CD14-positive monocyte (primary cell): ENCODE measurements at regions not wholly inside any gene's neighbourhood (a gene's known extent, or its start where the extent isn't known, plus 50 kb on each side); places are given as distances from the start of the nearest gene placed in this dataset.

ENCODE experiments used
- DNase-seq, 3 donors: peaks; one replicate each; pipeline ENCODE4 v3.0.0-alpha.2; 2011 to 2022
- H2AFZ ChIP-seq: 2 replicates; pipeline ENCODE4 v1.6.0; 2012; ENCODE audit warnings: mild to moderate bottlenecking, low read depth, low read length, inconsistent platforms; ENCODE audit not compliant: insufficient read depth, poor library complexity, severe bottlenecking
- H3K27ac ChIP-seq, 2 donors: 1 replicate in 1 of 2; 2 replicates in 1 of 2; pipeline ENCODE4 v1.5.1; 2012 to 2013; ENCODE audit warnings: low read length in 2 of 2, control low read depth in 1 of 2, inconsistent platforms in 1 of 2, low read depth in 1 of 2, mild to moderate bottlenecking in 1 of 2
- H3K27me3 ChIP-seq, 2 donors: one replicate each; pipeline versions ENCODE4 v1.6.0 to v1.6.1; 2011 to 2013; ENCODE audit warnings: low read length in 2 of 2; ENCODE audit not compliant: control insufficient read depth in 2 of 2, insufficient read depth in 2 of 2
- H3K36me3 ChIP-seq, 2 donors: replicated peaks in 1 of 2; 1 replicate in 1 of 2; 2 replicates in 1 of 2; pipeline versions ENCODE4 v1.5.1 to v1.6.1; 2012 to 2013; ENCODE audit warnings: low read length in 2 of 2, control low read depth in 1 of 2, inconsistent platforms in 1 of 2, mild to moderate bottlenecking in 1 of 2; ENCODE audit not compliant: insufficient read depth in 2 of 2, control insufficient read depth in 1 of 2
- H3K4me1 ChIP-seq, 2 donors: 1 replicate in 1 of 2; 2 replicates in 1 of 2; pipeline versions ENCODE4 v1.5.1 to v1.6.1; 2012 to 2013; ENCODE audit warnings: low read length in 2 of 2, control low read depth in 1 of 2, inconsistent platforms in 1 of 2, mild to moderate bottlenecking in 1 of 2, moderate library complexity in 1 of 2; ENCODE audit not compliant: insufficient read depth in 2 of 2, control insufficient read depth in 1 of 2
- H3K4me2 ChIP-seq: replicated peaks from 2 replicates; pipeline ENCODE3; 2012; ENCODE audit warnings: low read length, moderate library complexity, mild to moderate bottlenecking; ENCODE audit not compliant: poor library complexity, severe bottlenecking; ENCODE audit errors: extremely low read depth
- H3K4me3 ChIP-seq, 3 experiments: fragments of 200-600 bp in 1 of 3; sonication (generic) in 1 of 3; replicated peaks in 1 of 3; 1 replicate in 2 of 3; 2 replicates in 1 of 3; pipeline ENCODE4 v1.5.1; 2011 to 2013; ENCODE audit warnings: low read length in 3 of 3, mild to moderate bottlenecking in 3 of 3, control low read depth in 2 of 3, low read depth in 2 of 3, inconsistent platforms in 1 of 3, moderate library complexity in 1 of 3
- H3K79me2 ChIP-seq: 2 replicates; pipeline ENCODE4 v1.6.0; 2012; ENCODE audit warnings: mild to moderate bottlenecking, control low read depth, inconsistent platforms, low read length, moderate library complexity; ENCODE audit not compliant: insufficient read depth
- H3K9ac ChIP-seq: 2 replicates; pipeline ENCODE4 v1.6.0; 2017; ENCODE audit warnings: low read length, mild to moderate bottlenecking; ENCODE audit not compliant: insufficient read depth, poor library complexity, severe bottlenecking
- H3K9me3 ChIP-seq, 2 donors: replicated peaks in 1 of 2; 1 replicate in 1 of 2; 2 replicates in 1 of 2; pipeline versions ENCODE4 v1.5.1 to v1.6.1; 2012 to 2013; ENCODE audit warnings: low read length in 2 of 2, control low read depth in 1 of 2; ENCODE audit not compliant: control insufficient read depth in 1 of 2, insufficient read depth in 1 of 2
- H4K20me1 ChIP-seq: 2 replicates; pipeline ENCODE4 v1.6.0; 2012; ENCODE audit warnings: mild to moderate bottlenecking, low read length, control low read depth, moderate library complexity; ENCODE audit not compliant: insufficient read depth
- H3K27ac Mint-ChIP-seq, 7 donors: one replicate each; pipeline ENCODE4 v1.8.0; 2020; ENCODE audit warnings: mild to moderate bottlenecking in 7 of 7, mixed read lengths in 7 of 7, moderate library complexity in 6 of 7, inconsistent platforms in 2 of 7
- H3K27me3 Mint-ChIP-seq, 3 donors: one replicate each; pipeline ENCODE4 v1.8.0; 2021 to 2022; ENCODE audit warnings: low read depth in 3 of 3, mild to moderate bottlenecking in 3 of 3, mixed read lengths in 3 of 3, moderate library complexity in 3 of 3, inconsistent platforms in 1 of 3
- H3K36me3 Mint-ChIP-seq, 2 donors: one replicate each; pipeline ENCODE4 v1.8.0; 2020; ENCODE audit warnings: mixed read lengths in 2 of 2, inconsistent platforms in 1 of 2, mild to moderate bottlenecking in 1 of 2
- H3K4me1 Mint-ChIP-seq: one replicate; pipeline ENCODE4 v1.8.0; 2020; ENCODE audit warnings: mild to moderate bottlenecking, mixed read lengths
- H3K4me3 Mint-ChIP-seq, 2 donors: one replicate each; pipeline ENCODE4 v1.8.0; 2020; ENCODE audit warnings: mild to moderate bottlenecking in 2 of 2, mixed read lengths in 2 of 2, moderate library complexity in 1 of 2
- H3K9me3 Mint-ChIP-seq, 7 donors: one replicate each; pipeline ENCODE4 v1.8.0; 2020 to 2022; ENCODE audit warnings: mixed read lengths in 7 of 7, mild to moderate bottlenecking in 6 of 7, moderate library complexity in 6 of 7, inconsistent platforms in 2 of 7
- WGBS: methylation state at CpG from one replicate; pipeline ENCODE4 v1.1.5; 2013; ENCODE audit warnings: missing lambda C conversion rate; ENCODE audit not compliant: insufficient coverage; 5-methylcytosine and 5-hydroxymethylcytosine counted together
- intact Hi-C, 2 donors: fragments of 100-400 bp; cut with micrococcal nuclease; formaldehyde crosslinking; loops; one replicate each; pipeline versions ENCODE4 v1.15.0 to v1.15.1; 2023
- TF ChIP-seq, protein P1 (sequence below): fragments of 200-600 bp; IDR thresholded peaks from one replicate; pipeline ENCODE4 v1.8.0; 2022; ENCODE audit warnings: antibody characterized with exemption, mild to moderate bottlenecking

DNA sequence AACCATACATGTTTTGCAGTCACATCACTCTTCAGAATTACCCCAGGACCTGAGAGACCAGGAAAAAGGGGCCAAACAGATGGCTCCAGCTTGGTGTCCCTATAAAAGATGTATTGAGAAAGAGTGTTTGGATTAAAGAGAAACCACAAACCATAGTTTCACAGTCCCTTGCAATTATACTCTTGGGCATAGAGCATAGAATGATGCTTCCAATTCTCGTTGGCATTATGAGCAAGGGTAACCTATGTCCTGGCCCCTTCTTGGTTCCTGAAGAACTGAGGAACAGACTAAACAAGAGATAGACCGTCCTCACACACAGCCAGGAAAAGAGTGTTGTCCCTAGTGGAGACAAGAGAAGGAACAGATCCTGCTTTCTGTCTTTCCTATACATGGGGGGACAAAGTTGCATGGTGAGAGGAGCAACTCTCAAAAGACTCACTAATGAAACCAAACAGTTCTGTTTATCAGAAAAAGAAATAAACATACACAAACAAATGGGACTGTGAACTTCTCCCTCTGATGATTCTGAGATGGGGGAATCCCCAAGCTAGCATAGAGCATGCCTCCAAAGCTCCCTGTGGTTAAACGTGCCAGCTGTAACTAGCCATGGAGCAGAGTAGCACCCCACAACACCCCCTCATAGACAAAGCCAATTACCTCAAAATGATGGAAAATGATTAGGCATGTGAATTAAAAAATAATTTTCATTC lies 908.6 kb downstream of the NTRK3 start:
- 43% methylated on average over 1 of the region's 3 CpGs for WGBS
- no peak overlapping the region for H3K27ac Mint-ChIP-seq

DNA sequence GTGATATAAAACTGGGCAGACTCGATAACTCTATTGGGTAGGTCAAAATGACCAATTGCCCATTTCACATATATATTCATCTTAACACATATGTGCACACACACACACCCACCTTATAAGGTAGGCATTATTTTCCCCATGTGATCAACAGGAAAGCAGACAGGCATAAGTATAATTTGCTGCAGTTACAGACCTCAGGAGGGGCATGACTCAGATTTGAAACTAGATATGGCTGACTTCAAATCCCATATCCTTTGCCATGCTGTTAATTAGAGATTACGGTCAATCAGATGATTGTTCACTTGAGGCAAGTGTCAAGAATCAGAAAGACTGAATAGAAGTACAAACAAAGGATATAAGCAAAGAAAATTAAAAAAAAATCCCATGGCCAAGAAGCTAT lies 910.6 kb downstream of the NTRK3 start:
- Histone ChIP-seq H3K27me3 (no peaks in the 10 kb centered on the region), H3K4me3 (no peak overlapping the region), H3K36me3 (no peaks in the 10 kb centered on the region), H3K4me2 (no peak overlapping the region), H3K79me2 (no peaks in the 10 kb centered on the region), H3K9ac (no peak overlapping the region), H4K20me1 (no peaks in the 10 kb centered on the region), H3K9me3 (peaks cover 0 to 5% of the 10 kb centered on the region in 2 donors), H3K4me1 (no peaks in the 10 kb centered on the region), H2AFZ (no peak overlapping the region), H3K27ac (no peak overlapping the region)
- Mint-ChIP-seq H3K27me3 (peaks cover 0 to 1% (median 0%) of the 10 kb centered on the region in 3 donors), H3K27ac (no peak overlapping the region), H3K4me3 (no peak overlapping the region), H3K36me3 (no peaks in the 10 kb centered on the region), H3K4me1 (no peaks in the 10 kb centered on the region), H3K9me3 (peaks cover 0 to 14% (median 3%) of the 10 kb centered on the region in 7 donors)
- TF ChIP-seq, protein P1, sequence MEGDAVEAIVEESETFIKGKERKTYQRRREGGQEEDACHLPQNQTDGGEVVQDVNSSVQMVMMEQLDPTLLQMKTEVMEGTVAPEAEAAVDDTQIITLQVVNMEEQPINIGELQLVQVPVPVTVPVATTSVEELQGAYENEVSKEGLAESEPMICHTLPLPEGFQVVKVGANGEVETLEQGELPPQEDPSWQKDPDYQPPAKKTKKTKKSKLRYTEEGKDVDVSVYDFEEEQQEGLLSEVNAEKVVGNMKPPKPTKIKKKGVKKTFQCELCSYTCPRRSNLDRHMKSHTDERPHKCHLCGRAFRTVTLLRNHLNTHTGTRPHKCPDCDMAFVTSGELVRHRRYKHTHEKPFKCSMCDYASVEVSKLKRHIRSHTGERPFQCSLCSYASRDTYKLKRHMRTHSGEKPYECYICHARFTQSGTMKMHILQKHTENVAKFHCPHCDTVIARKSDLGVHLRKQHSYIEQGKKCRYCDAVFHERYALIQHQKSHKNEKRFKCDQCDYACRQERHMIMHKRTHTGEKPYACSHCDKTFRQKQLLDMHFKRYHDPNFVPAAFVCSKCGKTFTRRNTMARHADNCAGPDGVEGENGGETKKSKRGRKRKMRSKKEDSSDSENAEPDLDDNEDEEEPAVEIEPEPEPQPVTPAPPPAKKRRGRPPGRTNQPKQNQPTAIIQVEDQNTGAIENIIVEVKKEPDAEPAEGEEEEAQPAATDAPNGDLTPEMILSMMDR = no peak
- intact Hi-C loops = no loop called here
- no peak for DNase-seq
- no CpG with 5 or more reads among the region's 2 CpGs for WGBS

More for the DNA sequence above, 908.6 kb downstream of the NTRK3 start:
- no peaks in the 10 kb centered on the region for H3K27me3 Mint-ChIP-seq
- Histone ChIP-seq H3K4me3 (no peak overlapping the region), H3K9ac (no peak overlapping the region), H3K27ac (no peak overlapping the region), H3K4me2 (no peak overlapping the region), H3K36me3 (no peaks in the 10 kb centered on the region), H3K4me1 (no peaks in the 10 kb centered on the region), H3K27me3 (no peaks in the 10 kb centered on the region), H2AFZ (no peak overlapping the region), H3K9me3 (peaks cover 0 to 9% of the 10 kb centered on the region in 2 donors), H3K79me2 (no peaks in the 10 kb centered on the region), H4K20me1 (no peaks in the 10 kb centered on the region)
- no peak for DNase-seq
- H3K36me3 Mint-ChIP-seq = no peaks in the 10 kb centered on the region
- intact Hi-C loops = no loop called here
- no peaks in the 10 kb centered on the region for H3K4me1 Mint-ChIP-seq
- H3K4me3 Mint-ChIP-seq = no peak overlapping the region
- TF ChIP-seq, protein P1 = no peak
- H3K9me3 Mint-ChIP-seq = peaks cover 0 to 23% (median 3%) of the 10 kb centered on the region in 7 donors
